OCI-LY1 (cell line): ENCODE measurements at regions not wholly inside any gene's neighbourhood (a gene's known extent, or its start where the extent isn't known, plus 50 kb on each side); places are given as distances from the start of the nearest gene placed in this dataset.

ENCODE experiments used
- H2AFZ ChIP-seq: fragments of 200-600 bp; sonication (generic), shearing (Covaris generic); 2 replicates; pipeline ENCODE4 v1.6.0; 2014; ENCODE audit warnings: antibody characterized with exemption, mild to moderate bottlenecking, low read length
- H3F3A ChIP-seq: fragments of 200-600 bp; sonication (generic), shearing (Covaris generic); 2 replicates; pipeline ENCODE4 v1.6.0; 2014; ENCODE audit warnings: mild to moderate bottlenecking, antibody characterized with exemption, low read length, moderate library complexity; ENCODE audit not compliant: insufficient read depth
- H3K27ac ChIP-seq: fragments of 200-600 bp; sonication (generic); 2 replicates; pipeline ENCODE4 v1.5.1; 2014; ENCODE audit warnings: low read length, mixed run types, mild to moderate bottlenecking, low read depth; ENCODE audit not compliant: poor library complexity, severe bottlenecking
- H3K27me3 ChIP-seq: fragments of 200-600 bp; sonication (generic); 2 replicates; pipeline ENCODE4 v1.6.0; 2014; ENCODE audit warnings: antibody characterized with exemption, mild to moderate bottlenecking, low read length, moderate library complexity; ENCODE audit not compliant: insufficient read depth
- H3K36me3 ChIP-seq: fragments of 200-600 bp; sonication (generic); 2 replicates; pipeline ENCODE4 v1.6.1; 2014; ENCODE audit warnings: mild to moderate bottlenecking, antibody characterized with exemption, low read length, moderate library complexity, mixed read lengths; ENCODE audit not compliant: insufficient read depth
- H3K4me1 ChIP-seq: fragments of 200-600 bp; sonication (generic); 2 replicates; pipeline ENCODE4 v1.5.1; 2014; ENCODE audit warnings: mild to moderate bottlenecking, low read length, moderate library complexity; ENCODE audit not compliant: insufficient read depth, severe bottlenecking
- H3K4me2 ChIP-seq: fragments of 200-600 bp; sonication (generic), shearing (Covaris generic); 2 replicates; pipeline ENCODE4 v1.6.1; 2014; ENCODE audit warnings: low read length
- H3K4me3 ChIP-seq: fragments of 200-600 bp; sonication (generic); 2 replicates; pipeline ENCODE4 v1.5.1; 2014; ENCODE audit warnings: low read length, low read depth, mild to moderate bottlenecking, mixed read lengths; ENCODE audit not compliant: poor library complexity, severe bottlenecking
- H3K79me2 ChIP-seq: fragments of 200-600 bp; shearing (Covaris generic); 2 replicates; pipeline ENCODE4 v1.6.1; 2016; ENCODE audit warnings: mixed run types, low read length, mixed read lengths; ENCODE audit not compliant: insufficient read depth
- H3K9ac ChIP-seq: fragments of 200-600 bp; sonication (generic), shearing (Covaris generic); 2 replicates; pipeline ENCODE4 v1.6.1; 2014; ENCODE audit warnings: mild to moderate bottlenecking, low read length, mixed read lengths
- H3K9me2 ChIP-seq: fragments of 200-600 bp; sonication (generic), shearing (Covaris generic); 2 replicates; pipeline ENCODE4 v1.6.1; 2014; ENCODE audit warnings: low read depth, mild to moderate bottlenecking, low read length, mixed read lengths
- H3K9me3 ChIP-seq: fragments of 200-600 bp; shearing (Covaris generic); 2 replicates; pipeline ENCODE4 v1.6.1; 2014; ENCODE audit warnings: low read length, mixed read lengths
- H4K20me1 ChIP-seq: fragments of 200-600 bp; sonication (generic), shearing (Covaris generic); 2 replicates; pipeline ENCODE4 v1.6.0; 2016; ENCODE audit warnings: mild to moderate bottlenecking, low read length; ENCODE audit not compliant: insufficient read depth
- CTCF ChIP-seq: fragments of 200-600 bp; sonication (generic), shearing (Covaris generic); IDR thresholded peaks from 2 replicates; pipeline ENCODE4 v1.5.1; 2017; ENCODE audit warnings: mild to moderate bottlenecking, antibody characterized with exemption, low read length, moderate library complexity, mixed read lengths
- EZH2 ChIP-seq: fragments of 200-600 bp; sonication (generic), shearing (Covaris generic); IDR thresholded peaks from 2 replicates; pipeline ENCODE4 v1.8.0; 2017; ENCODE audit warnings: borderline replicate concordance, mixed run types, mild to moderate bottlenecking, antibody characterized with exemption, low read length, moderate library complexity, mixed read lengths

GRCh38 chr1:106875622-106876021 is 180.9 kb upstream of the PRMT6 start:
- no peak overlapping the region for H3K9ac ChIP-seq

DNA sequence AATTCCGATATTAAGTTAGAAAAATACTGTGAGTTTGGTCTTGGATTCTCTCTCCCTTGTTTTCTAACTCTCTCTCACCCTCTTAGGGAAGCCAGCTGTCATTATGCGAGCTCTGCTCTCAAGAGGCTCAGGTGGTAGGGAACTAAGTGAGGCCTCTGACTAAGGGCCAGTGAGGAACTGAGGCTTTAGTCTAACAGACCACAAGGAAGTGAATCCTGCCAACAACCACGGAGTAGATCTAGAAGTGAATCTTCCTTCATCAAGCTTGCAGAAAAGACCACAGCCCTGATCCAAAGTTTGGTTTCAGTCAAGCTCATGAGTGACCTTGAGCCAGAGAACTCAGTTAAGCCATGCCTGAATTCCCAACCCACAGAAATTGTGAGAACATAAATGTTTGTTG is 180.1 kb upstream of the PRMT6 start:
- H3K36me3 ChIP-seq, result no peaks in the 10 kb centered on the region
- H3F3A ChIP-seq, result no peaks in the 10 kb centered on the region
- no peak overlapping the region for H3K4me3 ChIP-seq
- no peaks in the 10 kb centered on the region for H3K9me3 ChIP-seq
- no peaks in the 10 kb centered on the region for H3K27me3 ChIP-seq
- H3K79me2 ChIP-seq, result no peaks in the 10 kb centered on the region
- H4K20me1 ChIP-seq, result no peaks in the 10 kb centered on the region
- H2AFZ ChIP-seq, result no peak overlapping the region
- no peak overlapping the region for H3K4me2 ChIP-seq
- H3K4me1 ChIP-seq, result no peaks in the 10 kb centered on the region
- no peak overlapping the region for H3K27ac ChIP-seq
- H3K9ac ChIP-seq, result no peak overlapping the region
- TF ChIP-seq CTCF (no peak), EZH2 (no peak)
- no peaks in the 10 kb centered on the region for H3K9me2 ChIP-seq

More at GRCh38 chr1:106875622-106876021, 180.9 kb upstream of the PRMT6 start:
- Histone ChIP-seq H3K4me2 (no peak overlapping the region), H4K20me1 (no peaks in the 10 kb centered on the region), H3K36me3 (no peaks in the 10 kb centered on the region), H3K9me2 (no peaks in the 10 kb centered on the region), H3K27ac (no peak overlapping the region), H3K4me1 (no peaks in the 10 kb centered on the region), H3F3A (no peaks in the 10 kb centered on the region), H3K4me3 (no peak overlapping the region), H3K79me2 (no peaks in the 10 kb centered on the region), H3K9me3 (no peaks in the 10 kb centered on the region), H2AFZ (no peak overlapping the region), H3K27me3 (no peaks in the 10 kb centered on the region)
- TF ChIP-seq EZH2, result no peak
- no peak for TF ChIP-seq CTCF

DNA sequence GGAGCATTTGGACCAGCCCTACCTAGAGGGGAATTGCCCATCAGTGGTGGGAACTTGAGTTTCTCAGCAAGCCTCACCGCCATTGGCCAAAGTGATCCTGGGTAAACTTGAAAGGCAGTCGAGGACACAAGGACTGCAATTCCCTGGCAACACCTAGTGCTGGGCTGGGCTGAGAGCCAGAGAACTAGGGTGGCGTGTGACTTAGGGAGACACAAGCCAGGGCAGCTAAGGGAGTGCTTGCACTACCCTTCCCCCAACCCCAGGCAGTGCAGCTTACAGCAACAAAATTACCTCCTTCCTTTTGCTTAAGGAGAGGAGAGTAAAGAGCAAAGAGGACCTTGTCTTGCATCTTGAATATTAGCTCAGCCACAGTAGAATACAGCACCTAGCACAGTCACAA is 176.9 kb upstream of the PRMT6 start:
- Histone ChIP-seq H3K79me2 (no peaks in the 10 kb centered on the region), H3K27ac (no peak overlapping the region), H3F3A (no peaks in the 10 kb centered on the region), H4K20me1 (no peaks in the 10 kb centered on the region), H3K4me1 (no peaks in the 10 kb centered on the region), H3K27me3 (no peaks in the 10 kb centered on the region), H2AFZ (no peak overlapping the region), H3K4me2 (no peak overlapping the region), H3K36me3 (no peaks in the 10 kb centered on the region), H3K9ac (no peak overlapping the region), H3K4me3 (no peak overlapping the region), H3K9me2 (no peaks in the 10 kb centered on the region), H3K9me3 (no peaks in the 10 kb centered on the region)
- TF ChIP-seq CTCF (no peak), EZH2 (no peak)
